ENCODE measurements at regions not wholly inside any gene's neighbourhood (a gene's known extent, or its start where the extent isn't known, plus 50 kb on each side); places are given as distances from the start of the nearest gene placed in this dataset.

DNA sequence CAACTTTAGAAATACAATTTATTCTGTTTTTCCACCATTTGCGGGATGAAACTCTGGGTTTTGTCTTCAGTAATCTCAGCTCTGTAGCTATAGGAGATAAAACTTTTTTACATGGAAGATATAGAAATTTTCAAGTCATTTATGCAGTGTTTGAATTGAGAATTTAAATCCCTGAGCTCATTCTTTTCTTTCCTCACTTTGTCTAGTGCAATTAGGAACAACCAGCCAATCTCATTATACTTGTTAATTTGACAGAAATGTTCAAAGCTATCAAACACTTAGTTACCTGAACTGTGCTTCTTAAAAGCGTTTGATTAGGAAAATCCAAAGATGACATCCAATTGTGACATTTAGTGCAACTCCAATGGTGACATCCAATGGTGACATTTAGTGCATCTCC is 1014.3 kb downstream of the SLITRK5 start:
- TF ChIP-seq POLR2AphosphoS5 (IDR thresholded peaks at IDR 0.05; ENCODE audit: low read depth), result no peak
- TF ChIP-seq CTCF (IDR thresholded peaks at IDR 0.05; ENCODE audit: insufficient read depth, low read length), result no peak
- TF ChIP-seq SPI1 (IDR thresholded peaks at IDR 0.05; ENCODE audit: borderline replicate concordance, low read depth), result no peak
- no peak for TF ChIP-seq REST (IDR thresholded peaks at IDR 0.05; ENCODE audit: insufficient replicate concordance, low read depth)
